ENCODE measurements at regions not wholly inside any gene's neighbourhood (a gene's known extent, or its start where the extent isn't known, plus 50 kb on each side); places are given as distances from the start of the nearest gene placed in this dataset.
A peak's percentile ranks its signal among the peaks of the same experiment; 100 is the strongest.

DNA sequence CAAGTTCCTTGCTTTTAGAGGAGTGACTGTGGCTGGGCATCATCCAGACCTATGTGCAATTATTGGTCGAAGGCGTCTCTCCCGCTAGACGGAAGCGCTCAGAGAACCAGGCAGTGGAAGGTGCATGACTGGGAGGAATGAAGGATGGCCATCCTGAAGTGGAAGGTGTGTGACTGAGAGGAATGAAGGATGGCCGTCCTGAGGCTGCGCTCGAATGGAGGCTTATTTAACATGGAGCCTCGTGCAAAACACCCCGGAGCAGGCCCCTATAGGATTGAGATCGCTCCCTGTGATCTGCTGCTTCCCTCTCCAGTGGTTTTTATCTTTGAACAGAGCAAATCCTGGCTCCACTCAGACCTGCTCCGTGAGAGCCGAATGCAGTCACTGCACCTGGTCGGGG is 140.2 kb upstream of the ID2 start:
- Histone ChIP-seq H3K27me3 (no peaks in the 10 kb centered on the region), H3K4me1 (peaks cover 0 to 63% of the 10 kb centered on the region in 2 donors)
- DNase-seq (ENCODE audit: low spot score) = no peak

DNA sequence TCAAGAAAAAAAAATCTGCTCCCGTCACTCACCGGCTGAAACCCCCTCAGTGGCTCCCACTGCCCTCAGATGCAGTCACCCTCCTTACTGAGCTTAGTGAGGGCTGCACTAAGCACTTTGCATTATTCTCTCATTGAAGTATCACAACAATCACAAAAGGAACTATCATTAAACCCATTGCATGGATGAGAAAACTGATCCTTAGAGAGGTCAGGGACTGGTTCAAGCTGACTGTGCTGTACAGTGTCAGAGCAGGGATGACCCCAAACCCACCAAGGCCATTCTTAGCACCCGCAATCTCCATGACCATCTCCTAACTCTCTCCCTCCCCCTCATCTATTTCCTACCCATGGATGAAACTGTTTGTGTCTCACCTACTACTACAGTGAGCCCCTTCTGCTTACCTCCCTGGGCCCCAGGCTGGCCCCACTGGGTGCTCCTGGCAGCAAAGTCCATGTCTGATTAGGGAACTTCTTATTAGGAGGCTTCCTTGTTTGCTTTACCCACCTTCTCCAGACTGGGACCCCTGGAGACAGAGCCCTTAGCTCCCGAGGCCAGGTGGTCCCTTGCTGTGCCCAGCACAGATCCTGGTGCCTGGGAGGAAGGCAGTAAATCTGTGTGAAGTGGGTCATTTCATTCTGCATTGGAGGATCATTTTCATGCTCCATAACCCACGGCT is 139.3 kb upstream of the ID2 start:
- H3K27ac ChIP-seq = peak overlapping the region in 1 of 2 donors; percentile 60

More for the DNA sequence above, 140.2 kb upstream of the ID2 start:
- no peaks in the 10 kb centered on the region for H3K9me3 ChIP-seq
- H3K27ac ChIP-seq = no peak overlapping the region
- H3K4me3 ChIP-seq = no peak overlapping the region
- H3K36me3 ChIP-seq = no peaks in the 10 kb centered on the region
- TF ChIP-seq, protein P1, sequence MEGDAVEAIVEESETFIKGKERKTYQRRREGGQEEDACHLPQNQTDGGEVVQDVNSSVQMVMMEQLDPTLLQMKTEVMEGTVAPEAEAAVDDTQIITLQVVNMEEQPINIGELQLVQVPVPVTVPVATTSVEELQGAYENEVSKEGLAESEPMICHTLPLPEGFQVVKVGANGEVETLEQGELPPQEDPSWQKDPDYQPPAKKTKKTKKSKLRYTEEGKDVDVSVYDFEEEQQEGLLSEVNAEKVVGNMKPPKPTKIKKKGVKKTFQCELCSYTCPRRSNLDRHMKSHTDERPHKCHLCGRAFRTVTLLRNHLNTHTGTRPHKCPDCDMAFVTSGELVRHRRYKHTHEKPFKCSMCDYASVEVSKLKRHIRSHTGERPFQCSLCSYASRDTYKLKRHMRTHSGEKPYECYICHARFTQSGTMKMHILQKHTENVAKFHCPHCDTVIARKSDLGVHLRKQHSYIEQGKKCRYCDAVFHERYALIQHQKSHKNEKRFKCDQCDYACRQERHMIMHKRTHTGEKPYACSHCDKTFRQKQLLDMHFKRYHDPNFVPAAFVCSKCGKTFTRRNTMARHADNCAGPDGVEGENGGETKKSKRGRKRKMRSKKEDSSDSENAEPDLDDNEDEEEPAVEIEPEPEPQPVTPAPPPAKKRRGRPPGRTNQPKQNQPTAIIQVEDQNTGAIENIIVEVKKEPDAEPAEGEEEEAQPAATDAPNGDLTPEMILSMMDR (IDR thresholded peaks at IDR 0.05) = no peak

GRCh38 chr2:8543060-8543382 is 138.8 kb upstream of the ID2 start:
- H3K27ac ChIP-seq = peak overlapping the region; percentile 54 to 60
- H3K27me3 ChIP-seq = no peaks in the 10 kb centered on the region
- H3K9me3 ChIP-seq = no peaks in the 10 kb centered on the region
- peaks cover 0 to 49% of the 10 kb centered on the region in 2 donors for H3K4me1 ChIP-seq
- H3K36me3 ChIP-seq = no peaks in the 10 kb centered on the region
- H3K4me3 ChIP-seq = no peak overlapping the region
- no peak for DNase-seq (ENCODE audit: low spot score)
- TF ChIP-seq, protein P1 (IDR thresholded peaks at IDR 0.05) = no peak

More for the DNA sequence above, 139.3 kb upstream of the ID2 start:
- peaks cover 0 to 54% of the 10 kb centered on the region in 2 donors for H3K4me1 ChIP-seq
- TF ChIP-seq, protein P1 (IDR thresholded peaks at IDR 0.05) = no peak
- no peaks in the 10 kb centered on the region for H3K9me3 ChIP-seq
- DNase-seq (ENCODE audit: low spot score) = no peak
- no peaks in the 10 kb centered on the region for H3K36me3 ChIP-seq
- no peak overlapping the region for H3K4me3 ChIP-seq
- H3K27me3 ChIP-seq = no peaks in the 10 kb centered on the region

DNA sequence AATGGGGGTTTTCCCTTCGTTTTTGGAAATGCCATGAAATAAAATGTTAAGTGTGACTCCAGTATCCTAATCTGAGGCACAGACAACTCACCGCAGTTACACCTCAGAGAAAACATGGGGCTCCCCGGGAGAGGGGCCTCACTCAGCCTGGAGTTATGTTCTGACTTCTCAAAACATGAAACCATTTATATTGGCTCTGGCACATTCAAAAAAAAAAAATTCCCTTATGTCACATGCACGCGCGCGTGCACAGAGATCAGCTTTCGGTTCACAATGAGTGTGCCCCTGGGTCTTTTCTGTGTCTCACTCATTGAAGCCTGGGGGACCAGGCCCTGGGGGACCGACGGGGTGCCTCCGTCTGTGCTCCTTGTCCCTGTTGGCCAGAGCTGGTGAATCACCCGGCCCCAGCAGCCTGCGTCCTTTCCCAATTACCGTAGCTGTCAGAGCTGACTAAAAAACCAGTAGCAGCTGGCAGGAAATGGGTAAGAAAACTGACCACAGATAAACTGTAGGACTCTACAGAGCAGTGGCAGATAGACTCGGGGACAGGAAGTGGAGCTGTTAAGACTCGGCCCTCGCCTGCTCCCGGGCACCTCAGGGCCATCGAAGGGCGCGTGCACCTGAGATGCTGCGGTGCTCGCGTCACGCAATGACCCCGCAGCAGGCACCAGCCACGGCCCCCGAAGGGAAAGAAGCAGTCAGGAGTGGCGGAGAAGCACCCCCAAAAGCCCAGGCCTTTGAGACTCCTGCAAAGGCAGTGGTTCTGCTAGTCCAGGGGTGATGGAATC is 138.3 kb upstream of the ID2 start:
- TF ChIP-seq, protein P1 (IDR thresholded peaks at IDR 0.05) = no peak
- peaks cover 0 to 46% of the 10 kb centered on the region in 2 donors for H3K4me1 ChIP-seq

GRCh38 chr2:8544171-8544785 is 137.6 kb upstream of the ID2 start:
- Histone ChIP-seq H3K27me3 (no peaks in the 10 kb centered on the region), H3K27ac (peak overlapping the region; percentile 51 to 54)

More for the DNA sequence above, 138.3 kb upstream of the ID2 start:
- Histone ChIP-seq H3K27me3 (no peaks in the 10 kb centered on the region), H3K36me3 (no peaks in the 10 kb centered on the region), H3K9me3 (no peaks in the 10 kb centered on the region), H3K27ac (peak overlapping the region; percentile 54 to 60), H3K4me3 (peak overlapping the region in 1 of 2 donors; percentile 3)
- peak; percentile 90 for DNase-seq (ENCODE audit: low spot score)

More at GRCh38 chr2:8544171-8544785, 137.6 kb upstream of the ID2 start:
- TF ChIP-seq, protein P1 (IDR thresholded peaks at IDR 0.05) = no peak
- H3K9me3 ChIP-seq = no peaks in the 10 kb centered on the region
- no peak overlapping the region for H3K4me3 ChIP-seq
- no peaks in the 10 kb centered on the region for H3K36me3 ChIP-seq
- H3K4me1 ChIP-seq = peaks cover 0 to 43% of the 10 kb centered on the region in 2 donors
- no peak for DNase-seq (ENCODE audit: low spot score)

All from right atrium auricular region (tissue), 2 donors.